ENCODE measurements at regions not wholly inside any gene's neighbourhood (a gene's known extent, or its start where the extent isn't known, plus 50 kb on each side); places are given as distances from the start of the nearest gene placed in this dataset.

GRCh38 chr9:99296291-99296951, 74.3 kb downstream of the SEC61B start:
- no peak for TF ChIP-seq CTCF (IDR thresholded peaks at IDR 0.05; ENCODE audit: insufficient read depth, low read length)
- peak; percentile 16 for DNase-seq (ENCODE audit: low read depth)
- no peak overlapping the region for H3K4me3 ChIP-seq (ENCODE audit: low read depth, low read length)

- TF ChIP-seq CTCF (IDR thresholded peaks at IDR 0.05; ENCODE audit: insufficient read depth, low read length), result no peak
- no peak overlapping the region for H3K4me3 ChIP-seq (ENCODE audit: low read depth, low read length)
- DNase-seq (ENCODE audit: low read depth), result no peak
Measured at GRCh38 chr9:99298614-99299013, 76.5 kb downstream of the SEC61B start.

- TF ChIP-seq CTCF (IDR thresholded peaks at IDR 0.05; ENCODE audit: insufficient read depth, low read length), result peak; percentile 19
- H3K4me3 ChIP-seq (ENCODE audit: low read depth, low read length), result no peak overlapping the region
- DNase-seq (ENCODE audit: low read depth), result peak; percentile 70
Measured at GRCh38 chr9:99299211-99300102, 77.4 kb downstream of the SEC61B start.

- no peak for TF ChIP-seq CTCF (IDR thresholded peaks at IDR 0.05; ENCODE audit: insufficient read depth, low read length)
- DNase-seq (ENCODE audit: low read depth), result no peak
- H3K4me3 ChIP-seq (ENCODE audit: low read depth, low read length), result no peak overlapping the region
Measured at GRCh38 chr9:99300103-99300439, 78.0 kb downstream of the SEC61B start.

GRCh38 chr9:99300603-99301002, 78.5 kb downstream of the SEC61B start:
- DNase-seq (ENCODE audit: low read depth), result no peak
- no peak for TF ChIP-seq CTCF (IDR thresholded peaks at IDR 0.05; ENCODE audit: insufficient read depth, low read length)

GRCh38 chr9:99303177-99303576, 81.1 kb downstream of the SEC61B start:
- TF ChIP-seq CTCF (IDR thresholded peaks at IDR 0.05; ENCODE audit: insufficient read depth, low read length), result no peak
- DNase-seq (ENCODE audit: low read depth), result no peak
- H3K4me3 ChIP-seq (ENCODE audit: low read depth, low read length), result no peak overlapping the region

More at GRCh38 chr9:99300603-99301002, 78.5 kb downstream of the SEC61B start:
- H3K4me3 ChIP-seq (ENCODE audit: low read depth, low read length), result no peak overlapping the region
